HFFc6 (cell line): ENCODE measurements at regions not wholly inside any gene's neighbourhood (a gene's known extent, or its start where the extent isn't known, plus 50 kb on each side); places are given as distances from the start of the nearest gene placed in this dataset.

Source experiments
- DNase-seq: peaks from one replicate; pipeline ENCODE4 v3.0.0-alpha.2; 2018
- H3K27ac Mint-ChIP-seq: 2 replicates; pipeline ENCODE4 v1.8.0; 2020; ENCODE audit warnings: mild to moderate bottlenecking, mixed read lengths
- H3K27me3 Mint-ChIP-seq: 2 replicates; pipeline ENCODE4 v1.8.0; 2021; ENCODE audit warnings: mild to moderate bottlenecking, moderate library complexity, mixed read lengths; ENCODE audit not compliant: insufficient read depth
- H3K36me3 Mint-ChIP-seq: 2 replicates; pipeline ENCODE4 v1.8.0; 2021; ENCODE audit warnings: low read depth, mixed read lengths
- H3K4me1 Mint-ChIP-seq: 2 replicates; pipeline ENCODE4 v1.8.0; 2020; ENCODE audit warnings: low read depth, mixed read lengths
- H3K4me3 Mint-ChIP-seq: 2 replicates; pipeline ENCODE4 v1.8.0; 2020; ENCODE audit warnings: mild to moderate bottlenecking, moderate library complexity, mixed read lengths
- H3K9me3 Mint-ChIP-seq: 2 replicates; pipeline ENCODE4 v1.8.0; 2020; ENCODE audit warnings: mild to moderate bottlenecking, mixed read lengths
- TF ChIP-seq, protein P1 (sequence below): fragments of 200-600 bp; sonication (generic); IDR thresholded peaks from 2 replicates; pipeline ENCODE4 v1.5.0; 2021; ENCODE audit warnings: antibody characterized with exemption, mild to moderate bottlenecking

DNA sequence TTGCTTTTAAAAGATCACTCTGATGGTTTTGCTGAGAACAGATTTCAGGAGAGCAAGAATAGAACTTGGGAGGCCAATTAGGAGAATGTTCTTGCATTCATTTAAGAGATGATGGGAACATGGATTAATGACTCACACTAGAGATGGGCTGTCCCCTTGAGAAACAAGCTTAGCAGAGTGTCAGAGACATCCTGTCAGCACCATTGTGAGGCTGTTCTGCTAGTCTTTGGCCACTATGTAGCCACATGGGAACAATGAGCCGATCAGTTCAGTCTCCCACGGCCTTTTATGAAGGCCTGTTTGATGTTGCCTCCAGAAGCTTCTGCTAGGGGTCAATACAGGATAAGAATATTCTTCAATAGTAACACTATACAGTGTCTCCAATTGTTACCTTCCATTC lies 113.0 kb upstream of the EYA4 start:
- TF ChIP-seq, protein P1, sequence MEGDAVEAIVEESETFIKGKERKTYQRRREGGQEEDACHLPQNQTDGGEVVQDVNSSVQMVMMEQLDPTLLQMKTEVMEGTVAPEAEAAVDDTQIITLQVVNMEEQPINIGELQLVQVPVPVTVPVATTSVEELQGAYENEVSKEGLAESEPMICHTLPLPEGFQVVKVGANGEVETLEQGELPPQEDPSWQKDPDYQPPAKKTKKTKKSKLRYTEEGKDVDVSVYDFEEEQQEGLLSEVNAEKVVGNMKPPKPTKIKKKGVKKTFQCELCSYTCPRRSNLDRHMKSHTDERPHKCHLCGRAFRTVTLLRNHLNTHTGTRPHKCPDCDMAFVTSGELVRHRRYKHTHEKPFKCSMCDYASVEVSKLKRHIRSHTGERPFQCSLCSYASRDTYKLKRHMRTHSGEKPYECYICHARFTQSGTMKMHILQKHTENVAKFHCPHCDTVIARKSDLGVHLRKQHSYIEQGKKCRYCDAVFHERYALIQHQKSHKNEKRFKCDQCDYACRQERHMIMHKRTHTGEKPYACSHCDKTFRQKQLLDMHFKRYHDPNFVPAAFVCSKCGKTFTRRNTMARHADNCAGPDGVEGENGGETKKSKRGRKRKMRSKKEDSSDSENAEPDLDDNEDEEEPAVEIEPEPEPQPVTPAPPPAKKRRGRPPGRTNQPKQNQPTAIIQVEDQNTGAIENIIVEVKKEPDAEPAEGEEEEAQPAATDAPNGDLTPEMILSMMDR = no peak
- H3K9me3 Mint-ChIP-seq = no peaks in the 10 kb centered on the region; the same call in none of the 2 replicates
- no peak for DNase-seq
- H3K27me3 Mint-ChIP-seq = no peaks in the 10 kb centered on the region
- no peak overlapping the region for H3K4me3 Mint-ChIP-seq
- no peak overlapping the region for H3K27ac Mint-ChIP-seq
- no peaks in the 10 kb centered on the region for H3K4me1 Mint-ChIP-seq
- H3K36me3 Mint-ChIP-seq = no peaks in the 10 kb centered on the region

DNA sequence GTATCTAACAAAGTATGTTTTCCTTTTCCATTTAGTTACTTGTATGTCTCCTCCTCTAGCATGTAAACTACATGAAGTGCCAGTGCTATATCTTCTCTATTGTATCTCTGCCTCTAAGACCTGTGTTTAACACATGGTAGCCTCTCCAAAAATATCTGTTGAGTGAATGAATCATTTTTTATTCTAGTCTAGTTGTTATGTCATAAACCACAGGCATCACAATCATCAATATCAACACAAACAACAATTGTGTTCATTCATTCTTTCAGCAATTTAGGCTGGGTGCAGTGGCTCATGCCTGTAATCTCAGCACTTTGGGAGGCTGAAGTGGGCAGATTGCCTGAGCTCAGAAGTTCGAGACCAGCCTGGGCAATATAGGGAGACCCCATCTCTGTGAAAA lies 111.6 kb upstream of the EYA4 start:
- no peak for DNase-seq

DNA sequence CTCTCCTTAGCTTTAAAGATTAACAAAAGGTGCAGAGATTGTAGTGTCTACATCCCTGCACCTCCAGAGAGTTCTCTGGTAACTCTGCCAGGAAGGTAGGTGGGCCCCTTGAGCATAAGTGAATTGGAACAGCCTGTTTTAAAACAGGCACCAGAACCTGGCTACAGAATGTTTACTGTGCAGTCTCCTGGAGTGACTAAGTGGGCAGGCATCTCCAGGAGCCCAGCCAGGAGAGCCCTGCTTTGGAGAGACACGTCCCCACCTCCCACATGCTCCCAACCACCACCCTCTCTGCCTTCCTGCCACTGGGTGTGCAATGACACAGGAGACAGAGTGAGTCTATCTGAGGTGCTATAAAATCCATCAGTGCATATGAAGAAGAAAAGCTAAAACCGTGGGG lies 110.3 kb upstream of the EYA4 start:
- TF ChIP-seq, protein P1 = no peak
- Mint-ChIP-seq H3K36me3 (no peaks in the 10 kb centered on the region), H3K27ac (no peak overlapping the region), H3K4me3 (no peak overlapping the region), H3K27me3 (no peaks in the 10 kb centered on the region), H3K4me1 (no peaks in the 10 kb centered on the region), H3K9me3 (no peaks in the 10 kb centered on the region; the same call in none of the 2 replicates)
- DNase-seq = no peak

More for the DNA sequence above, 111.6 kb upstream of the EYA4 start:
- Mint-ChIP-seq H3K27me3 (no peaks in the 10 kb centered on the region), H3K4me3 (no peak overlapping the region), H3K27ac (no peak overlapping the region), H3K36me3 (no peaks in the 10 kb centered on the region), H3K4me1 (no peaks in the 10 kb centered on the region), H3K9me3 (no peaks in the 10 kb centered on the region; the same call in none of the 2 replicates)
- TF ChIP-seq, protein P1 = no peak

DNA sequence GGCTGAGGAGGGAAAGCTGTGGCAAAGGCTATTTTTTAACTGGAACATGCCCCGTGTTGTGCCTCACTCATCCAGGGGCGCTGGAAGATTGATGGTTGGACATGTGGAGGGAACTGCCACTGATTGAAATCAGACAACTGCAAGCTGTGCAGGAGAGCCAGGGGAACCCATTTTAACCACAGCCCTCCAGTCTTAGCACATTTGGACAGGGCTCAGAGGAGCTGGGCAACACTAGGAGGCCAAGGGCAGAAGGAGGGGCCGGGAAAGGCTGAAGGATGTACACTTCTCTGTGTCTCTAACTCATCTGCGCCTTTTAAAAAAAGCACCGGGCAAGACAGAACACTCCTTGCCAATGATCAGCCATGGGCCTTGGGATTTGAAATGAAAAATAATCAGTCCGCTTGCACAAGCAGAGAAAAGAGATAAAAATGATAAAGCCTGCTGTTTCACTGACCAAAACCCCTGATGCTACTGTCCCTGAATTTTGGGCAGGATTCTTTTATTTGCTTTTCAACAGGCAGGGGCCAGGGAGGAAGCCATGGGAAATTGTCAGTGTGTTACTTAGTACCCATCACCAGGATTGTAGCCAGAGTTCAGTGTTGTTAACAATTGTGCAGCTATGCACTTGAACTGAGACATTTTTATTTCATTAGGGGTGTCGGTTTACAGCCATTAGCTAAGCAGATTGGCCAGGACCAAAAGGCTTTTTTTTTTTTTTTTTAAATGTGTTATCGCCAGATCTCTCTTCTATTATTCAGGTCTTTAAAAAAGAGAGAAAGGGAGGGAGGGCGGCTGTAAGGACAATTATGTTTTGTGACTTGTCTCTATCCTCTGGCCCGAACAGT lies 109.3 kb upstream of the EYA4 start:
- Mint-ChIP-seq H3K27me3 (no peaks in the 10 kb centered on the region), H3K9me3 (peaks cover 6% of the 10 kb centered on the region), H3K4me1 (no peaks in the 10 kb centered on the region), H3K4me3 (no peak overlapping the region), H3K27ac (no peak overlapping the region), H3K36me3 (no peaks in the 10 kb centered on the region)
- TF ChIP-seq, protein P1 = no peak
- no peak for DNase-seq

DNA sequence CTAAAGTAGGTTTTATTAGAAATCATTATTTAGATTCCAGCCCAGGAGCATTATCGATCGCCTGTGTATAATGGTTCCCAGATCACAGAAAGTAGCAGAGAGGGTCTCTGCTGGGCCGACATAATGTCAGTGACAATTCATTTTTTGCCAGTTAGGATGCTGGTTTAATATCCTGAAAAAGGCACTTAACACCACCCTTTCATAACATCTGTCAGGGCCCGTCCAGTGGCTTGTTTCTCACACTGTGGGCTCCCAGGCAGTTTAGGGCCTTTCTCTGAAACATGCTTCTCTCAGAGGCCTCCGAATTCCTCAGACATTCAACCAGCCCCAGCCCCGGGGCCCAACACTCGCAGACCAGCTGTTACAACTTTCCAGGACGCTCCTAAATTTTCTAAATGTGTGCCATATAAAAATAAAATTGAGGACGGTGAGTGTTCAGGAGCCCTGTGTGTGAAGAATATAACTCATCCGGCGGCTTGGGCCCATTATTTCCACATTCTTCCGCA lies 108.6 kb upstream of the EYA4 start:
- TF ChIP-seq, protein P1 = no peak
- DNase-seq = no peak
- H3K4me1 Mint-ChIP-seq = no peaks in the 10 kb centered on the region
- peaks cover 6% of the 10 kb centered on the region for H3K9me3 Mint-ChIP-seq
- no peaks in the 10 kb centered on the region for H3K27me3 Mint-ChIP-seq
- no peak overlapping the region for H3K4me3 Mint-ChIP-seq
- H3K36me3 Mint-ChIP-seq = no peaks in the 10 kb centered on the region
- no peak overlapping the region for H3K27ac Mint-ChIP-seq
